Esophagus squamous epithelium (tissue), 5 donors: ENCODE measurements at regions not wholly inside any gene's neighbourhood (a gene's known extent, or its start where the extent isn't known, plus 50 kb on each side); places are given as distances from the start of the nearest gene placed in this dataset.

Experiments used
- DNase-seq: peaks from one replicate; lab custom pipeline; 2025; lab: John Stamatoyannopoulos, UW
- H3K27ac ChIP-seq, 4 donors: fragments of 200-600 bp; sonication (generic); one replicate each; pipeline ENCODE4 v1.5.1; 2016 to 2019; ENCODE audit warnings: mild to moderate bottlenecking in 1 of 4
- H3K27me3 ChIP-seq, 4 donors: fragments of 200-600 bp; sonication (generic); 1 replicate in 3 of 4; 2 replicates in 1 of 4; pipeline versions ENCODE4 v1.5.1 to v1.6.0; 2017 to 2021; ENCODE audit warnings: antibody characterized with exemption in 1 of 4
- H3K36me3 ChIP-seq, 3 donors: fragments of 200-600 bp; sonication (generic); one replicate each; pipeline ENCODE4 v1.5.1; 2016 to 2019
- H3K4me1 ChIP-seq, 3 donors: fragments of 200-600 bp; sonication (generic); one replicate each; pipeline ENCODE4 v1.5.1; 2017 to 2019
- H3K4me3 ChIP-seq, 4 donors: fragments of 200-600 bp; sonication (generic); 1 replicate in 3 of 4; 2 replicates in 1 of 4; pipeline ENCODE4 v1.5.1; 2016 to 2019; ENCODE audit warnings: mild to moderate bottlenecking in 2 of 4, moderate library complexity in 1 of 4
- H3K9me3 ChIP-seq, 3 donors: fragments of 200-600 bp; sonication (generic); one replicate each; pipeline ENCODE4 v1.5.1; 2016 to 2019
- CTCF ChIP-seq, 6 experiments: fragments of 450-650 bp in 4 of 6; fragments of 200-600 bp in 2 of 6; sonication (generic) in 2 of 6; IDR thresholded peaks; one replicate each; pipeline ENCODE4 v1.5.1; 2016 to 2019; ENCODE audit warnings: antibody characterized with exemption in 6 of 6, mild to moderate bottlenecking in 4 of 6, moderate library complexity in 4 of 6
- POLR2A ChIP-seq, 4 donors: fragments of 450-650 bp; IDR thresholded peaks; one replicate each; pipeline ENCODE4 v1.6.1; 2017; ENCODE audit warnings: antibody characterized with exemption in 4 of 4, mild to moderate bottlenecking in 4 of 4, moderate library complexity in 3 of 4
- WGBS, 2 donors: methylation state at CpG; one replicate each; pipeline ENCODE4 v1.1.5; 2018; 5-methylcytosine and 5-hydroxymethylcytosine counted together
- intact Hi-C: fragments of 100-400 bp; cut with DNase I; formaldehyde crosslinking; loops from one replicate; pipeline ENCODE4 v1.15.0; 2022
- donor health status: DM: yes; HTN: yes; CAD: no.

- Histone ChIP-seq H3K27me3 (peaks cover 0 to 24% (median 0%) of the 10 kb centered on the region in 4 donors), H3K9me3 (no peaks in the 10 kb centered on the region), H3K4me3 (no peak overlapping the region), H3K36me3 (no peaks in the 10 kb centered on the region), H3K27ac (no peak overlapping the region), H3K4me1 (peaks cover 0 to 7% (median 6%) of the 10 kb centered on the region in 3 donors)
- WGBS, 2 donors: 59% methylated on average over 6 of the region's 6 CpGs; no CpG with 5 or more reads in 1 of the 2 donors
- DNase-seq: no peak
- no peak for TF ChIP-seq CTCF (IDR thresholded peaks at IDR 0.05)
- no peak for TF ChIP-seq POLR2A (IDR thresholded peaks at IDR 0.05)
- intact Hi-C loops: no loop called here
Observed at GRCh38 chr1:30198795-30199403, 524.5 kb downstream of the MATN1 start.

GRCh38 chr1:30198451-30198760 lies 525.0 kb downstream of the MATN1 start:
- Histone ChIP-seq H3K9me3 (no peaks in the 10 kb centered on the region), H3K27me3 (peaks cover 0 to 24% (median 0%) of the 10 kb centered on the region in 4 donors), H3K36me3 (no peaks in the 10 kb centered on the region), H3K4me1 (peaks cover 0 to 7% (median 6%) of the 10 kb centered on the region in 3 donors), H3K4me3 (no peak overlapping the region), H3K27ac (no peak overlapping the region)
- WGBS, 2 donors: 66 to 75% methylated on average over 2 of the region's 2 CpGs
- intact Hi-C loops: no loop called here
- DNase-seq: no peak
- TF ChIP-seq CTCF (IDR thresholded peaks at IDR 0.05): no peak

- no peaks in the 10 kb centered on the region for H3K36me3 ChIP-seq
- peak overlapping the region in 1 of 4 donors; percentile 37 for H3K27ac ChIP-seq
- no peak for TF ChIP-seq POLR2A (IDR thresholded peaks at IDR 0.05)
- no peaks in the 10 kb centered on the region for H3K9me3 ChIP-seq
- H3K27me3 ChIP-seq: peaks cover 0 to 24% (median 0%) of the 10 kb centered on the region in 4 donors
- H3K4me3 ChIP-seq: no peak overlapping the region
- intact Hi-C loops: no loop called here
- DNase-seq: no peak
- 21 to 27% methylated on average over 3 to 4 of the region's 4 CpGs for WGBS, 2 donors
- peaks cover 0 to 7% (median 6%) of the 10 kb centered on the region in 3 donors for H3K4me1 ChIP-seq
Observed at GRCh38 chr1:30197639-30198450, 525.5 kb downstream of the MATN1 start.

- no peak overlapping the region for H3K4me3 ChIP-seq
- H3K36me3 ChIP-seq: no peaks in the 10 kb centered on the region
- intact Hi-C loops: no loop called here
- no peaks in the 10 kb centered on the region for H3K9me3 ChIP-seq
- H3K4me1 ChIP-seq: peaks cover 0 to 7% (median 6%) of the 10 kb centered on the region in 3 donors
- peaks cover 0 to 24% (median 0%) of the 10 kb centered on the region in 4 donors for H3K27me3 ChIP-seq
- no peak for DNase-seq
- TF ChIP-seq CTCF (IDR thresholded peaks at IDR 0.05): no peak
- no peak for TF ChIP-seq POLR2A (IDR thresholded peaks at IDR 0.05)
- peak overlapping the region in 1 of 4 donors; percentile 37 for H3K27ac ChIP-seq
- WGBS, 2 donors: 55 to 57% methylated on average over 13 of the region's 13 CpGs
Observed at GRCh38 chr1:30196872-30197638, 526.3 kb downstream of the MATN1 start.

- no peak for DNase-seq
- Histone ChIP-seq H3K27ac (no peak overlapping the region), H3K4me3 (no peak overlapping the region), H3K4me1 (peaks cover 0 to 7% (median 6%) of the 10 kb centered on the region in 3 donors), H3K36me3 (no peaks in the 10 kb centered on the region), H3K9me3 (no peaks in the 10 kb centered on the region), H3K27me3 (peaks cover 0 to 24% (median 0%) of the 10 kb centered on the region in 4 donors)
- intact Hi-C loops: no loop called here
- TF ChIP-seq CTCF (IDR thresholded peaks at IDR 0.05): no peak
- TF ChIP-seq POLR2A (IDR thresholded peaks at IDR 0.05): no peak
Observed at GRCh38 chr1:30196457-30196856, 526.9 kb downstream of the MATN1 start.
